H4 (cell line): ENCODE measurements at regions not wholly inside any gene's neighbourhood (a gene's known extent, or its start where the extent isn't known, plus 50 kb on each side); places are given as distances from the start of the nearest gene placed in this dataset.
A peak's percentile ranks its signal among the peaks of the same experiment; 100 is the strongest.
"Not testable (repeated sequence)": the region's sequence is repeated elsewhere in the genome, so short reads cannot be mapped to it uniquely, and the experiment has no call there.

Source experiments
- DNase-seq: peaks from one replicate; pipeline ENCODE4 v3.0.0-alpha.2; 2015; ENCODE audit warnings: low spot score

GRCh38 chr3:194880940-194881925 is 195.6 kb downstream of the FAM43A start:
- no peak for DNase-seq

GRCh38 chr3:194884649-194885315 is 199.1 kb downstream of the FAM43A start:
- no peak for DNase-seq

GRCh38 chr3:194885766-194886165 is 200.1 kb downstream of the FAM43A start:
- no peak for DNase-seq

DNA sequence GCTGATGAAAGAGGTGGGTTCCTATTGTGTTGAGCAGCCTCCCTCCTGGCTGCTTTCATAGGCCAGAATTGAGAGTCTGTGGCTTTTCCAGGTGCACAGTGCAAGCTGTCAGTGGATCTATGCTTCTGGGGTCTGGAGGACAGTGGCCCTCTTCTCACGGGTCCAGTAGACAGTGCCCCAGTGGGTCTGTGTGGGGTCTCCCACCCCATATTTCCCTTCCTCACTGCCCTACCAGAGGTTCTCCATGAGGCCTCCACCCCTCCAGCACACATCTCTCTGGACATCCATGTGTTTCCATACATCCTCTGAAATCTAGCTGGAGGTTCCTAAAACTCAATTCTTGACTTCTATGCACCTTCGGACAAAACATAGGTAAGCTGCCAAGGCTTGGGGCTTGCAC is 201.2 kb downstream of the FAM43A start:
- DNase-seq: no peak

- not testable (repeated sequence) for DNase-seq
Measured at GRCh38 chr3:194888062-194888461, 202.4 kb downstream of the FAM43A start.

DNA sequence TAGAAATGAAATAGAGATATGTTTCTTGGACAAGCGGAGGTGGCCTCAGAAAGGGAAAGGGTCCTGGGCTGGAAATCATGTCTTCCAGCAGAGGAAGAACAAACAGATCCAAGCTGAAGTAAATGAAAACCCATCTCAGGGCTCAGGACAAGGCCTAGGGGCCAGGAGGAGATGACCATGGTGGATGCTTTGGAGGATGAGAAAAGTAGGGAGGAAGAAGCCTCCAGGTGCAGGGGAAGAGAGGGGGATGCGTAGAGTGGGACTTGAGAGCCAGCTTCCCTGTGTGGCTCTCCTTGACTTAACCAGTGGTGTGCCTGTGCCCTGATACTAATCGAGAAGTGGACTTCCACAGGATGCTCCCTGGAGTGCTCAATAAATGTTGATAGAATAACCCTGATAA is 203.2 kb downstream of the FAM43A start:
- DNase-seq: no peak

GRCh38 chr3:194890091-194890490 is 204.4 kb downstream of the FAM43A start:
- no peak for DNase-seq

DNA sequence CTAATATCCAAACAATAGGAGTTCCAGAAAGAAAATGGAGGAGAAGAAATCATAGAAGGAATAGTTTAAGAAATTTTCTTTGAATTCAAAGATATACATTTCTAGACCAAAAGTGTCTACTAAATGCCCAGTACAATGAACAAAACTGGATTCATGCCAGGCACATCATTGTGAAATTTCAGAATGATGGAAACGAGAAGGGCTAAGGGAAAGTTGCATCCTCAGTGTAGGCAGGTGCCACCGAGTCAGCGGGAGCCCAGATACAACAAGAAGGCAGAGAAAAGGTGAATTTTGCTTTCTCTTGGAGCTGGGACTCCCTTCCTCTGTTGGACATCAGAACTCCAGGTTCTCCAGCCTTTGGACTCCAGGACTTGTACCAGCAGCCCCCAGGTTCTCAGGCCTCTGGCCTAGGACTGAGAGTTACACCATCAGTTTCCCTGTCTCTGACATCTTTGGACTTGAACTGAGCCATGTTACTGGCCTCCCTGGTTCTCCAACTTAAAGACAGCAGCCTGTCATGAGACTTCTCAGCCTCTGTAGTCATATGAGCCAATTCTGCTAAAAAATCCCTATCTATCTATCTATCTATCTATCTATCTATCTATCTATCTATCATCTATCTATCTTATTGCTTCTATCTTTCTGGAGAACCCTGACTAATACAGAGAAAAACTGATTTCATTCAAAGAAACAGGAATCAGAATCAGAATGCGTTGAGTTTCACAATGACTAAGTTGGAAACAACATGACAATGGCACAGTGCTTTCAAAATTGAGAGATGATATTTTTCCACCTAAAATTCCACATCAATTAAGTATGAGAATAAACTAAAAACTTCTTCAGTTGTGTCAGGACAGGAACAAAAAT is 207.7 kb downstream of the FAM43A start:
- no peak for DNase-seq

- DNase-seq: no peak
Measured at GRCh38 chr3:194894538-194894937, 208.9 kb downstream of the FAM43A start.

- DNase-seq: no peak
Measured at GRCh38 chr3:194900854-194901522, 215.3 kb downstream of the FAM43A start.

GRCh38 chr3:194903447-194903846 is 217.8 kb downstream of the FAM43A start:
- not testable (repeated sequence) for DNase-seq

DNA sequence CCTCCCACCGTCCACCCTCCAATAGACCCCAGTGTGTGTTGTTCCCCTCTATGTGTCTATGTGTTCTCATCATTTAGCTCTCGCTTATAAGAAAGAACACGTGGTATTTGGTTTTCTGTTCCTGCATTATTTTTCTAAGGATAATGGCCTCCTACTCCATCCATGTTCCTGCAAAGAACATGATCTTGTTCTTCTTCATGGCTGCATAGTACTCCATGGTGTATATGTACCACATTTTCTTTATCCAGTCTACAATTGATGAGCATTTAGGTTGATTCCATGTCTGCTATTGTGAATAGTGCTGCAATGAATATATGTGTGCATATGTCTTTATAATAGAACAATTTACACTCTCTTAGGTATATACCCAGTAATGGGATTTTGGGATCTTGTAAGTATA is 219.3 kb downstream of the FAM43A start:
- DNase-seq: not testable (repeated sequence)

DNA sequence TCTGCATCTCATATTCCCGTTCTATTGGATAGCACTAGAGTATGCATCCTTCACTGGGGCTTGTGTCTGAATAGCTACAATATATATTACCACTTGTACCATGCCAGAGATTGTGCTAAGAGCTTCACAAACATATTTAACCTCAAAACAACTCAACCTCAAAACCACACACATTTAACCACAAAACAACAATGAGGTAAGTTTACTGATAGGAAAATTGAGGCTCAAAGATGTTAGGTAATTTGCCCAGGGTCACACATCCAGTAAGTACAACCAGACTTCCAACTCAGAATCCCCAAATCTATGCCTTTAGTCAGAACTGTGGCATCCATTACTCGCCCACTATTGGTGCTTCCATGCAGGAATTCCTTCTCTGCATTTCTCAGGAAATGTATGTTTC is 220.0 kb downstream of the FAM43A start:
- DNase-seq: peak; percentile 72

GRCh38 chr3:194906229-194906629 is 220.5 kb downstream of the FAM43A start:
- DNase-seq: peak; percentile 64

DNA sequence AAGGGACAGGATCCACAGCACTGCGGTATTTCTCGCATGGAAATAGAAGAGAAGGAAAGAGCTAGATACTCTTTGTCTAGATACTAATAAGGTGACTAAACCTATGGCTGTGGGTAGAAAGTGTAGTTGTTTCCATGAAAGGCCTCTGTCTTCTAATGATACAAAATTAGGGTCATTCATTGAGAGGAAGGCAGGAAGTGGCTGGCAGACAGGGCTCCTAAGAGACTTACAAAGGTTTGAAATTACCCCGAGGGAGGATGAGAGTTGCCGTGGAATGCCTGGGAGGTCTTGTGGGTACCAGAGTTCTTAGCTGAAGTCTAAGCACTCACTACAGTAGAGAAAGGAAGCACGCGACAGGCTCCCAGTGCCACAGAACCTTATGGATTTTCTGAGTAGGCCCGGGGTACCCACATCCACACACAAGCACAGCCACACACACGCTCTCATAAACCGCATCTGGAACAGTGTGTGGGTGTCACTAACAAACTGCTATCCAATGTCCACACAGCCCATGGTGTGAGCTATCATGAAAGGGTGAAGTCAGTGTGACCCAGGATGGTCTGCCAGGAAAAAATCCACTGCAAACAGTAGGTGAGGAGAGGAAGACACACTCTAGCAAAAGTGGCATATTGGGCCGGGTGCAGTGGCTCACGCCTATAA is 221.4 kb downstream of the FAM43A start:
- DNase-seq: no peak

DNA sequence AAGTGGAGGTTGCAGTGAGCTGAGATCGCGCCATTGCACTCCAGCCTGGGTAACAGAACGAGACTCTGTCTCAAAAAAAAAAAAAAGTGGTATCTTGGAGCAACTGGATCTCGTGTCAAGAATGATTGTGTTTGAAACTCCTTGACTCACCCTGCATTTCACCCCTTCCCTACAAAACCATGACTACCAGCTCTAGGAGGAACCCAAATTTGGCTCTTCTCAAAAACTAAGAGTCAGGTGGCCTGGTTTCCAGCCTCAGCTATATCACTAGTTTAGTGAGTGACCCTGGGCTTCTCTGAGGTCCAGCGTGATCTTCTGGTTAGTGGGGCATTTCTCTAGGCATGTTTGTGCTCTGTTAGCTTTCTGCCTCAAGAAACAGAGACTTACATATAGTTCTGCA is 222.1 kb downstream of the FAM43A start:
- no peak for DNase-seq

GRCh38 chr3:194908496-194908895 is 222.8 kb downstream of the FAM43A start:
- DNase-seq: no peak

- no peak for DNase-seq
Measured at GRCh38 chr3:194908972-194909371, 223.3 kb downstream of the FAM43A start.

- no peak for DNase-seq
Measured at GRCh38 chr3:194910414-194910984, 224.8 kb downstream of the FAM43A start.

- DNase-seq: no peak
Measured at GRCh38 chr3:194913316-194913715, 227.6 kb downstream of the FAM43A start.

GRCh38 chr3:194924889-194925288 is 239.2 kb downstream of the FAM43A start:
- not testable (repeated sequence) for DNase-seq
